Astrocyte (in vitro differentiated cells and primary cell): ENCODE measurements at regions not wholly inside any gene's neighbourhood (a gene's known extent, or its start where the extent isn't known, plus 50 kb on each side); places are given as distances from the start of the nearest gene placed in this dataset.

Experiments
- CTCF ChIP-seq: IDR thresholded peaks from 2 replicates; pipeline ENCODE4 v1.5.1; 2011; ENCODE audit warnings: low read depth, mild to moderate bottlenecking, inconsistent platforms, low read length, moderate library complexity; ENCODE audit not compliant: insufficient read depth
- EZH2 ChIP-seq: IDR thresholded peaks from 2 replicates; pipeline ENCODE4 v1.6.1; 2012; ENCODE audit warnings: mild to moderate bottlenecking, low read length, inconsistent platforms; ENCODE audit not compliant: insufficient read depth

GRCh38 chr3:181637056-181637455 lies 74.7 kb upstream of the SOX2 start:
- no peak for TF ChIP-seq CTCF
- no peak for TF ChIP-seq EZH2
